Small intestine (tissue), 7 donors: ENCODE measurements at regions not wholly inside any gene's neighbourhood (a gene's known extent, or its start where the extent isn't known, plus 50 kb on each side); places are given as distances from the start of the nearest gene placed in this dataset.

Experiments
- DNase-seq, 2 donors: peaks; one replicate each; pipeline versions ENCODE4 v3.0.0 to v3.0.0-alpha.2; 2013
- FAIRE-seq: peaks from 2 replicates; lab custom pipeline; 2012; peaks lifted over from hg19 to GRCh38; lab: Jason Lieb, UNC
- H3K27ac ChIP-seq, 3 donors: one replicate each; pipeline ENCODE4 v1.5.1; 2013; ENCODE audit warnings: low read length in 2 of 3, mild to moderate bottlenecking in 2 of 3, control low read depth in 1 of 3, inconsistent platforms in 1 of 3, low read depth in 1 of 3, moderate library complexity in 1 of 3
- H3K27me3 ChIP-seq, 3 donors: one replicate each; pipeline ENCODE4 v1.6.1; 2013; ENCODE audit warnings: low read length in 3 of 3, inconsistent platforms in 1 of 3; ENCODE audit not compliant: control insufficient read depth in 3 of 3, insufficient read depth in 3 of 3
- H3K36me3 ChIP-seq, 3 donors: one replicate each; pipeline ENCODE4 v1.6.1; 2013; ENCODE audit warnings: low read length in 3 of 3, inconsistent platforms in 1 of 3, low read depth in 1 of 3, mild to moderate bottlenecking in 1 of 3, moderate library complexity in 1 of 3; ENCODE audit not compliant: control insufficient read depth in 3 of 3, insufficient read depth in 2 of 3
- H3K4me1 ChIP-seq, 3 donors: one replicate each; pipeline ENCODE4 v1.6.1; 2013; ENCODE audit warnings: low read length in 2 of 3, inconsistent platforms in 1 of 3, low read depth in 1 of 3, mild to moderate bottlenecking in 1 of 3, moderate library complexity in 1 of 3; ENCODE audit not compliant: control insufficient read depth in 3 of 3, insufficient read depth in 2 of 3
- H3K4me3 ChIP-seq, 3 donors: one replicate each; pipeline ENCODE4 v1.5.1; 2013; ENCODE audit warnings: low read length in 3 of 3, control low read depth in 1 of 3, inconsistent platforms in 1 of 3, low read depth in 1 of 3, mild to moderate bottlenecking in 1 of 3, moderate library complexity in 1 of 3
- H3K9me3 ChIP-seq, 2 donors: one replicate each; pipeline ENCODE4 v1.6.1; 2013; ENCODE audit warnings: low read depth in 1 of 2, low read length in 1 of 2; ENCODE audit not compliant: control insufficient read depth in 2 of 2, insufficient read depth in 1 of 2
- WGBS, 3 donors: extraction: QIAGEN DNeasy Blood & Tissue Kit; methylation state at CpG; one replicate each; pipeline ENCODE4 v1.1.7; 2013; 5-methylcytosine and 5-hydroxymethylcytosine counted together
- donor health status: healthy with polysubstance abuse.
- donor health status: control.
- donor health status: control.
- donor health status: Bipolar disorder and iron deficiency.
- donor health status: healthy.

- FAIRE-seq (no peak), DNase-seq (no peak)
- Histone ChIP-seq H3K4me1 (no peaks in the 10 kb centered on the region), H3K27ac (no peak overlapping the region), H3K9me3 (peaks cover 0 to 4% of the 10 kb centered on the region in 2 donors), H3K4me3 (no peak overlapping the region), H3K27me3 (no peaks in the 10 kb centered on the region), H3K36me3 (no peaks in the 10 kb centered on the region)
- 61 to 75% (median 71%) methylated on average over 2 of the region's 2 CpGs for WGBS, 3 donors
These were observed 2098.3 kb downstream of the TP53TG3F start for GRCh38 chr16:35557731-35558130.

- Histone ChIP-seq H3K4me1 (no peaks in the 10 kb centered on the region), H3K4me3 (no peak overlapping the region), H3K36me3 (no peaks in the 10 kb centered on the region), H3K9me3 (peaks cover 0 to 11% of the 10 kb centered on the region in 2 donors), H3K27ac (no peak overlapping the region), H3K27me3 (no peaks in the 10 kb centered on the region)
- DNase-seq (no peak), FAIRE-seq (no peak)
- 35 to 51% (median 39%) methylated on average over 2 of the region's 2 CpGs for WGBS, 3 donors
These were observed 2100.7 kb downstream of the TP53TG3F start for GRCh38 chr16:35559911-35560636.

GRCh38 chr16:35560637-35560984 is 2101.2 kb downstream of the TP53TG3F start:
- Histone ChIP-seq H3K27ac (no peak overlapping the region), H3K36me3 (no peaks in the 10 kb centered on the region), H3K4me3 (no peak overlapping the region), H3K9me3 (peaks cover 0 to 15% of the 10 kb centered on the region in 2 donors), H3K27me3 (no peaks in the 10 kb centered on the region), H3K4me1 (no peaks in the 10 kb centered on the region)
- DNase-seq (no peak), FAIRE-seq (no peak)
- WGBS, 3 donors, result 59 to 70% (median 64%) methylated on average over 6 of the region's 6 CpGs

GRCh38 chr16:35561346-35561745 is 2101.9 kb downstream of the TP53TG3F start:
- FAIRE-seq (no peak), DNase-seq (no peak)
- no peaks in the 10 kb centered on the region for H3K36me3 ChIP-seq
- no peak overlapping the region for H3K27ac ChIP-seq
- no peaks in the 10 kb centered on the region for H3K27me3 ChIP-seq
- peaks cover 0 to 16% of the 10 kb centered on the region in 2 donors for H3K9me3 ChIP-seq
- no peak overlapping the region for H3K4me3 ChIP-seq
- H3K4me1 ChIP-seq, result no peaks in the 10 kb centered on the region

- no peaks in the 10 kb centered on the region for H3K36me3 ChIP-seq
- 9 to 18% (median 14%) methylated on average over 1 of the region's 1 CpG for WGBS, 3 donors
- no peak for DNase-seq
- FAIRE-seq, result no peak
- no peaks in the 10 kb centered on the region for H3K4me1 ChIP-seq
- peaks cover 0 to 20% of the 10 kb centered on the region in 2 donors for H3K9me3 ChIP-seq
- H3K4me3 ChIP-seq, result no peak overlapping the region
- H3K27me3 ChIP-seq, result no peaks in the 10 kb centered on the region
- H3K27ac ChIP-seq, result no peak overlapping the region
These were observed 2103.1 kb downstream of the TP53TG3F start for GRCh38 chr16:35562471-35562870.

- DNase-seq (no peak), FAIRE-seq (no peak)
These were observed 2103.5 kb downstream of the TP53TG3F start for GRCh38 chr16:35562919-35563318.

GRCh38 chr16:35564148-35564547 is 2104.7 kb downstream of the TP53TG3F start:
- Histone ChIP-seq H3K9me3 (peaks cover 0 to 22% of the 10 kb centered on the region in 2 donors), H3K4me3 (no peak overlapping the region), H3K36me3 (no peaks in the 10 kb centered on the region), H3K4me1 (no peaks in the 10 kb centered on the region), H3K27ac (no peak overlapping the region), H3K27me3 (no peaks in the 10 kb centered on the region)
- 91 to 96% (median 92%) methylated on average over 3 of the region's 3 CpGs for WGBS, 3 donors
- DNase-seq (no peak), FAIRE-seq (no peak)

More at GRCh38 chr16:35562919-35563318, 2103.5 kb downstream of the TP53TG3F start:
- H3K27ac ChIP-seq, result no peak overlapping the region
- WGBS, 3 donors, result 41 to 50% (median 47%) methylated on average over 1 of the region's 1 CpG
- no peaks in the 10 kb centered on the region for H3K36me3 ChIP-seq
- H3K9me3 ChIP-seq, result peaks cover 0 to 20% of the 10 kb centered on the region in 2 donors
- no peak overlapping the region for H3K4me3 ChIP-seq
- no peaks in the 10 kb centered on the region for H3K27me3 ChIP-seq
- H3K4me1 ChIP-seq, result no peaks in the 10 kb centered on the region

- no peak overlapping the region for H3K27ac ChIP-seq
These were observed 2105.5 kb downstream of the TP53TG3F start for GRCh38 chr16:35564889-35565288.

GRCh38 chr16:35565626-35566025 is 2106.2 kb downstream of the TP53TG3F start:
- DNase-seq (no peak), FAIRE-seq (no peak)
- Histone ChIP-seq H3K27ac (no peak overlapping the region), H3K4me3 (no peak overlapping the region), H3K27me3 (no peaks in the 10 kb centered on the region), H3K9me3 (peaks cover 0 to 25% of the 10 kb centered on the region in 2 donors), H3K36me3 (no peaks in the 10 kb centered on the region), H3K4me1 (no peaks in the 10 kb centered on the region)
- WGBS, 3 donors, result 84 to 100% (median 86%) methylated on average over 1 of the region's 1 CpG

More at GRCh38 chr16:35564889-35565288, 2105.5 kb downstream of the TP53TG3F start:
- no peaks in the 10 kb centered on the region for H3K36me3 ChIP-seq
- no peaks in the 10 kb centered on the region for H3K27me3 ChIP-seq
- WGBS, 3 donors, result 44 to 82% (median 81%) methylated on average over 1 of the region's 1 CpG
- no peak overlapping the region for H3K4me3 ChIP-seq
- no peaks in the 10 kb centered on the region for H3K4me1 ChIP-seq
- DNase-seq, result no peak
- H3K9me3 ChIP-seq, result peaks cover 0 to 25% of the 10 kb centered on the region in 2 donors
- FAIRE-seq, result no peak
